ENCODE measurements at regions not wholly inside any gene's neighbourhood (a gene's known extent, or its start where the extent isn't known, plus 50 kb on each side); places are given as distances from the start of the nearest gene placed in this dataset.

- Histone ChIP-seq H3K4me2 (ENCODE audit: low read length) (no peak overlapping the region), H3K36me3 (ENCODE audit: control insufficient read depth in 1 of 2, insufficient read depth in 2 of 2, low read length in 2 of 2) (no peaks in the 10 kb centered on the region), H2BK5ac (ENCODE audit: low read depth, low read length, poor library complexity) (no peak overlapping the region), H3K4me3 (ENCODE audit: low read depth, low read length) (no peak overlapping the region), H4K8ac (ENCODE audit: low read depth, low read length) (no peak overlapping the region), H3K27me3 (ENCODE audit: insufficient read depth, low read length) (no peaks in the 10 kb centered on the region), H4K12ac (ENCODE audit: low read depth, low read length) (no peak overlapping the region), H2AFZ (ENCODE audit: insufficient read depth, low read length, poor library complexity) (no peak overlapping the region), H3K23ac (ENCODE audit: low read length) (no peak overlapping the region), H3K9ac (ENCODE audit: low read length) (no peak overlapping the region), H3K14ac (ENCODE audit: low read length) (no peak overlapping the region), H3K4ac (ENCODE audit: low read depth, low read length) (no peak overlapping the region), H2BK120ac (ENCODE audit: insufficient read depth, low read length, poor library complexity) (no peak overlapping the region), H3K79me1 (ENCODE audit: low read length) (no peaks in the 10 kb centered on the region), H3K9me3 (ENCODE audit: insufficient read depth, low read depth, low read length) (no peaks in the 10 kb centered on the region), H3K4me1 (ENCODE audit: control insufficient read depth in 1 of 2, insufficient read depth in 2 of 2, low read length in 2 of 2) (no peaks in the 10 kb centered on the region), H2AK5ac (ENCODE audit: low read length) (no peak overlapping the region), H3K18ac (ENCODE audit: low read length) (no peak overlapping the region), H4K91ac (ENCODE audit: low read depth, low read length) (no peak overlapping the region), H2BK12ac (ENCODE audit: low read length) (no peak overlapping the region), H3K27ac (ENCODE audit: low read depth, low read length) (no peak overlapping the region), H3K79me2 (ENCODE audit: control insufficient read depth, insufficient read depth, low read length, poor library complexity) (no peaks in the 10 kb centered on the region)
- no peak for DNase-seq
- no CpG with 5 or more reads among the region's 2 CpGs for WGBS (ENCODE audit: extremely low coverage, insufficient coverage, insufficient read length)
Measured at GRCh38 chr5:99724732-99725290, 796.0 kb upstream of the CHD1 start.

GRCh38 chr5:99721506-99721905 lies 792.7 kb upstream of the CHD1 start:
- H3K79me2 ChIP-seq (ENCODE audit: control insufficient read depth, insufficient read depth, low read length, poor library complexity) = no peaks in the 10 kb centered on the region
- H3K79me1 ChIP-seq (ENCODE audit: low read length) = no peaks in the 10 kb centered on the region
- no peaks in the 10 kb centered on the region for H3K9me3 ChIP-seq (ENCODE audit: insufficient read depth, low read depth, low read length)
- H2BK5ac ChIP-seq (ENCODE audit: low read depth, low read length, poor library complexity) = no peak overlapping the region
- H2AK5ac ChIP-seq (ENCODE audit: low read length) = no peak overlapping the region
- H4K12ac ChIP-seq (ENCODE audit: low read depth, low read length) = no peak overlapping the region
- no peak for DNase-seq
- H3K27ac ChIP-seq (ENCODE audit: low read depth, low read length) = no peak overlapping the region
- no peaks in the 10 kb centered on the region for H3K4me1 ChIP-seq (ENCODE audit: control insufficient read depth in 1 of 2, insufficient read depth in 2 of 2, low read length in 2 of 2)
- H3K4ac ChIP-seq (ENCODE audit: low read depth, low read length) = no peak overlapping the region
- no peaks in the 10 kb centered on the region for H3K36me3 ChIP-seq (ENCODE audit: control insufficient read depth in 1 of 2, insufficient read depth in 2 of 2, low read length in 2 of 2)
- no peak overlapping the region for H3K4me3 ChIP-seq (ENCODE audit: low read depth, low read length)
- no peak overlapping the region for H3K14ac ChIP-seq (ENCODE audit: low read length)
- H3K23ac ChIP-seq (ENCODE audit: low read length) = no peak overlapping the region
- H2BK12ac ChIP-seq (ENCODE audit: low read length) = no peak overlapping the region
- H3K4me2 ChIP-seq (ENCODE audit: low read length) = no peak overlapping the region
- no peak overlapping the region for H3K9ac ChIP-seq (ENCODE audit: low read length)
- no peak overlapping the region for H4K91ac ChIP-seq (ENCODE audit: low read depth, low read length)
- H4K8ac ChIP-seq (ENCODE audit: low read depth, low read length) = no peak overlapping the region
- H2AFZ ChIP-seq (ENCODE audit: insufficient read depth, low read length, poor library complexity) = no peak overlapping the region
- H3K27me3 ChIP-seq (ENCODE audit: insufficient read depth, low read length) = no peaks in the 10 kb centered on the region
- no peak overlapping the region for H2BK120ac ChIP-seq (ENCODE audit: insufficient read depth, low read length, poor library complexity)
- H3K18ac ChIP-seq (ENCODE audit: low read length) = no peak overlapping the region

GRCh38 chr5:99715921-99716320 lies 787.1 kb upstream of the CHD1 start:
- Histone ChIP-seq H3K36me3 (ENCODE audit: control insufficient read depth in 1 of 2, insufficient read depth in 2 of 2, low read length in 2 of 2) (no peaks in the 10 kb centered on the region), H3K79me2 (ENCODE audit: control insufficient read depth, insufficient read depth, low read length, poor library complexity) (no peaks in the 10 kb centered on the region), H2BK12ac (ENCODE audit: low read length) (no peak overlapping the region), H3K4me2 (ENCODE audit: low read length) (no peak overlapping the region), H3K27ac (ENCODE audit: low read depth, low read length) (no peak overlapping the region), H4K8ac (ENCODE audit: low read depth, low read length) (no peak overlapping the region), H3K4ac (ENCODE audit: low read depth, low read length) (no peak overlapping the region), H2BK5ac (ENCODE audit: low read depth, low read length, poor library complexity) (no peak overlapping the region), H3K18ac (ENCODE audit: low read length) (no peak overlapping the region), H3K4me3 (ENCODE audit: low read depth, low read length) (no peak overlapping the region), H3K4me1 (ENCODE audit: control insufficient read depth in 1 of 2, insufficient read depth in 2 of 2, low read length in 2 of 2) (no peaks in the 10 kb centered on the region), H4K91ac (ENCODE audit: low read depth, low read length) (no peak overlapping the region), H3K27me3 (ENCODE audit: insufficient read depth, low read length) (no peaks in the 10 kb centered on the region), H4K12ac (ENCODE audit: low read depth, low read length) (no peak overlapping the region), H2BK120ac (ENCODE audit: insufficient read depth, low read length, poor library complexity) (no peak overlapping the region), H3K9me3 (ENCODE audit: insufficient read depth, low read depth, low read length) (peaks cover 1% of the 10 kb centered on the region), H2AK5ac (ENCODE audit: low read length) (no peak overlapping the region), H3K79me1 (ENCODE audit: low read length) (no peaks in the 10 kb centered on the region), H3K23ac (ENCODE audit: low read length) (no peak overlapping the region), H3K9ac (ENCODE audit: low read length) (no peak overlapping the region), H2AFZ (ENCODE audit: insufficient read depth, low read length, poor library complexity) (no peak overlapping the region), H3K14ac (ENCODE audit: low read length) (no peak overlapping the region)
- DNase-seq = no peak
- WGBS (ENCODE audit: extremely low coverage, insufficient coverage, insufficient read length) = no CpG with 5 or more reads among the region's 3 CpGs

GRCh38 chr5:99706160-99706559 lies 777.4 kb upstream of the CHD1 start:
- H3K27me3 ChIP-seq (ENCODE audit: insufficient read depth, low read length) = no peaks in the 10 kb centered on the region
- no peak overlapping the region for H4K8ac ChIP-seq (ENCODE audit: low read depth, low read length)
- H3K23ac ChIP-seq (ENCODE audit: low read length) = no peak overlapping the region
- DNase-seq = no peak
- no peak overlapping the region for H3K27ac ChIP-seq (ENCODE audit: low read depth, low read length)
- H3K18ac ChIP-seq (ENCODE audit: low read length) = no peak overlapping the region
- no CpG with 5 or more reads among the region's 8 CpGs for WGBS (ENCODE audit: extremely low coverage, insufficient coverage, insufficient read length)
- no peak overlapping the region for H3K4me2 ChIP-seq (ENCODE audit: low read length)
- H3K4me1 ChIP-seq (ENCODE audit: control insufficient read depth in 1 of 2, insufficient read depth in 2 of 2, low read length in 2 of 2) = no peaks in the 10 kb centered on the region
- H2BK12ac ChIP-seq (ENCODE audit: low read length) = no peak overlapping the region
- H3K36me3 ChIP-seq (ENCODE audit: control insufficient read depth in 1 of 2, insufficient read depth in 2 of 2, low read length in 2 of 2) = no peaks in the 10 kb centered on the region
- H3K4me3 ChIP-seq (ENCODE audit: low read depth, low read length) = no peak overlapping the region
- no peaks in the 10 kb centered on the region for H3K9me3 ChIP-seq (ENCODE audit: insufficient read depth, low read depth, low read length)
- no peak overlapping the region for H3K9ac ChIP-seq (ENCODE audit: low read length)
- H3K4ac ChIP-seq (ENCODE audit: low read depth, low read length) = no peak overlapping the region
- H2AFZ ChIP-seq (ENCODE audit: insufficient read depth, low read length, poor library complexity) = no peak overlapping the region
- no peak overlapping the region for H4K91ac ChIP-seq (ENCODE audit: low read depth, low read length)
- H3K14ac ChIP-seq (ENCODE audit: low read length) = no peak overlapping the region
- H3K79me2 ChIP-seq (ENCODE audit: control insufficient read depth, insufficient read depth, low read length, poor library complexity) = no peaks in the 10 kb centered on the region
- H2AK5ac ChIP-seq (ENCODE audit: low read length) = no peak overlapping the region
- H3K79me1 ChIP-seq (ENCODE audit: low read length) = no peaks in the 10 kb centered on the region
- H4K12ac ChIP-seq (ENCODE audit: low read depth, low read length) = no peak overlapping the region
- no peak overlapping the region for H2BK120ac ChIP-seq (ENCODE audit: insufficient read depth, low read length, poor library complexity)
- H2BK5ac ChIP-seq (ENCODE audit: low read depth, low read length, poor library complexity) = no peak overlapping the region
